Gastroesophageal sphincter (tissue), 4 donors: ENCODE measurements at regions not wholly inside any gene's neighbourhood (a gene's known extent, or its start where the extent isn't known, plus 50 kb on each side); places are given as distances from the start of the nearest gene placed in this dataset.

ENCODE experiments used
- ATAC-seq: fragments of 150-250 bp; one replicate; pipeline ENCODE4 v1.9.1; 2016; ENCODE audit warnings: mild to moderate bottlenecking, moderate library complexity
- H3K27ac ChIP-seq, 4 donors: fragments of 200-600 bp; sonication (generic) in 3 of 4; 1 replicate in 3 of 4; 2 replicates in 1 of 4; pipeline ENCODE4 v1.5.1; 2016 to 2019
- H3K27me3 ChIP-seq: fragments of 200-600 bp; sonication (generic); one replicate; pipeline ENCODE4 v1.5.1; 2019
- H3K36me3 ChIP-seq, 2 donors: fragments of 200-600 bp; sonication (generic); one replicate each; pipeline ENCODE4 v1.5.1; 2019; ENCODE audit warnings: control low read depth in 1 of 2
- H3K4me1 ChIP-seq, 3 donors: fragments of 200-600 bp; sonication (generic); 1 replicate in 2 of 3; 2 replicates in 1 of 3; pipeline ENCODE4 v1.5.1; 2016 to 2019; ENCODE audit warnings: control low read depth in 2 of 3
- H3K4me3 ChIP-seq, 2 donors: fragments of 200-600 bp; sonication (generic); one replicate each; pipeline ENCODE4 v1.5.1; 2019; ENCODE audit warnings: mild to moderate bottlenecking in 1 of 2, moderate library complexity in 1 of 2
- H3K9me3 ChIP-seq, 3 donors: fragments of 200-600 bp; sonication (generic); one replicate each; pipeline ENCODE4 v1.5.1; 2017 to 2019; ENCODE audit warnings: control low read depth in 2 of 3
- EP300 ChIP-seq: sonication (generic); formaldehyde crosslinking; IDR thresholded peaks from one replicate; pipeline ENCODE4 v1.6.1; 2017; ENCODE audit warnings: antibody characterized with exemption, mild to moderate bottlenecking
- POLR2A ChIP-seq, 2 donors: fragments of 450-650 bp; IDR thresholded peaks; one replicate each; pipeline ENCODE4 v1.6.1; 2017; ENCODE audit warnings: antibody characterized with exemption in 2 of 2, mild to moderate bottlenecking in 2 of 2, moderate library complexity in 1 of 2
- POLR2AphosphoS5 ChIP-seq: sonication (generic); formaldehyde crosslinking; IDR thresholded peaks from one replicate; pipeline ENCODE4 v1.6.1; 2017; ENCODE audit warnings: antibody characterized with exemption
- WGBS, 2 donors: methylation state at CpG; one replicate each; pipeline ENCODE4 v1.1.5; 2018; ENCODE audit warnings: low coverage in 1 of 2; 5-methylcytosine and 5-hydroxymethylcytosine counted together
- TF ChIP-seq, protein P1 (sequence below), 4 experiments: fragments of 200-600 bp in 2 of 4; fragments of 450-650 bp in 2 of 4; sonication (generic) in 1 of 4; IDR thresholded peaks; one replicate each; pipeline ENCODE4 v1.5.1; 2017 to 2019; ENCODE audit warnings: antibody characterized with exemption in 4 of 4, mild to moderate bottlenecking in 2 of 4, moderate library complexity in 2 of 4

DNA sequence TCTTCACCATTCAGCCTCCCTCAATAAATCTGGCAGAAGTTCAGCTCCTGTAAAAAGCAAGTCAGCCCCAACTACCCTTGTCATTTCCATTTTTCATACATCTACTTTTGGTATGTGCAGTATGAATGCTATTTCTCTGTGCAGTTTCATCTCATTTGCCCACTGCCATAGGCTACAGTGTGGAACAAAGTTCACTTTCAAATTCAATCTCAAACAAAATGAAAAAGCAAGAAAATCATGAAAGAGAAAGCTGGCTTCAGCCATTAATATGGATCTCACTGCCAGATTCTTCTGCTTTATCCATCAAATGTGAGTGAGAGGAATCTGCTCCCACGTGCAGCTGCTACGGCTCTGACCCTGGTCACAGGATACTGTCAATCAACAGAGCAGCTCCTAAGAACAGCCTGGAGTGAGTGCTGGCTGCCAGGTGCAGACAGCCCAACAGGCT, 494.2 kb downstream of the ZNF608 start:
- 14 to 36% methylated on average over 2 of the region's 2 CpGs for WGBS, 2 donors

DNA sequence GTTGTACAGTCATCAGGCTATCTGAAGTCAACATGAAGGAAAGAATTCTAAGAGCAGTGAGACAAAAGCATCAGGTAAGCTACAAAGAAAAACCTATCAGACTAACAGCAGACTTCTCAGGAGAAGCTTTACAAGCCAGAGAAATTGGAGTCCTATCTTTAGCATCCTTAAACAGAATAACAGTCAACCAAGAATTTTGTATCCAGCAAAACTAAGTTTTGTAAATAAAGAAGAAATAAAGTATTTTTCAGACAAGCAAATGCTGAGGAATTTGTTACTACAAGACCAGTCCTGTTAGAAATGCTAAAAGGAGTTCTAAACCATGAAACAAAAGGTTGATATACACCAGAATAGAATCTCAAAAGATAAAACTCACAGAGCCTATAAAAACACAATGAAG, 501.2 kb downstream of the ZNF608 start:
- no peaks in the 10 kb centered on the region for H3K27me3 ChIP-seq
- H3K36me3 ChIP-seq: no peaks in the 10 kb centered on the region
- peaks cover 0 to 14% (median 0%) of the 10 kb centered on the region in 3 donors for H3K9me3 ChIP-seq
- no peaks in the 10 kb centered on the region for H3K4me1 ChIP-seq
- no peak for ATAC-seq
- no peak overlapping the region for H3K4me3 ChIP-seq
- TF ChIP-seq, protein P1, sequence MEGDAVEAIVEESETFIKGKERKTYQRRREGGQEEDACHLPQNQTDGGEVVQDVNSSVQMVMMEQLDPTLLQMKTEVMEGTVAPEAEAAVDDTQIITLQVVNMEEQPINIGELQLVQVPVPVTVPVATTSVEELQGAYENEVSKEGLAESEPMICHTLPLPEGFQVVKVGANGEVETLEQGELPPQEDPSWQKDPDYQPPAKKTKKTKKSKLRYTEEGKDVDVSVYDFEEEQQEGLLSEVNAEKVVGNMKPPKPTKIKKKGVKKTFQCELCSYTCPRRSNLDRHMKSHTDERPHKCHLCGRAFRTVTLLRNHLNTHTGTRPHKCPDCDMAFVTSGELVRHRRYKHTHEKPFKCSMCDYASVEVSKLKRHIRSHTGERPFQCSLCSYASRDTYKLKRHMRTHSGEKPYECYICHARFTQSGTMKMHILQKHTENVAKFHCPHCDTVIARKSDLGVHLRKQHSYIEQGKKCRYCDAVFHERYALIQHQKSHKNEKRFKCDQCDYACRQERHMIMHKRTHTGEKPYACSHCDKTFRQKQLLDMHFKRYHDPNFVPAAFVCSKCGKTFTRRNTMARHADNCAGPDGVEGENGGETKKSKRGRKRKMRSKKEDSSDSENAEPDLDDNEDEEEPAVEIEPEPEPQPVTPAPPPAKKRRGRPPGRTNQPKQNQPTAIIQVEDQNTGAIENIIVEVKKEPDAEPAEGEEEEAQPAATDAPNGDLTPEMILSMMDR (IDR thresholded peaks at IDR 0.05): no peak
- TF ChIP-seq EP300 (no peak), POLR2A (IDR thresholded peaks at IDR 0.05) (no peak), POLR2AphosphoS5 (no peak)
- H3K27ac ChIP-seq: no peak overlapping the region

More for the DNA sequence above, 494.2 kb downstream of the ZNF608 start:
- Histone ChIP-seq H3K4me1 (peaks cover 3 to 18% (median 3%) of the 10 kb centered on the region in 3 donors), H3K9me3 (peaks cover 0 to 5% (median 0%) of the 10 kb centered on the region in 3 donors), H3K27ac (no peak overlapping the region), H3K36me3 (no peaks in the 10 kb centered on the region), H3K27me3 (no peaks in the 10 kb centered on the region), H3K4me3 (no peak overlapping the region)
- TF ChIP-seq POLR2A (IDR thresholded peaks at IDR 0.05) (no peak), POLR2AphosphoS5 (no peak), EP300 (no peak)
- TF ChIP-seq, protein P1 (IDR thresholded peaks at IDR 0.05): no peak
- ATAC-seq: no peak

DNA sequence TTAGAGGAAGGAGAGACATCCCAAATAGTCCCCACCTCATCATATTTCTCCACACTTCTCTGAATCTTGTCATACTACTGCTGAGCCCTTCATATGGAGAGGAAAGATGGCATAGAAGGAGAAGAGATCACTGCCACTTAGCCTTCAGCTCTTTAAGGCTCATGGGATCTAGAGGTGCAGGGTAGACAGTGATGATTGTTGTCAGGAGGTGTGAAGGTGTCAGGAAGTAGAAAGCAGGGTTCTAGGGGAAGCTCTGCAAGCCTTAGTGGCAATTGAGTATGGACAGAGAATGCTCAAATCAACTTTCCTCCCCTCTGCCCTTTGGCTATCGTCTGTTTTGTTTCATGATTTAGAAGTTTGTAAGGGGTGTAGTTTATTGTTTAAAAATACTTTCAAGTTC, 505.7 kb downstream of the ZNF608 start:
- Histone ChIP-seq H3K9me3 (peaks cover 0 to 22% (median 0%) of the 10 kb centered on the region in 3 donors), H3K4me1 (no peaks in the 10 kb centered on the region), H3K4me3 (no peak overlapping the region), H3K27me3 (no peaks in the 10 kb centered on the region), H3K36me3 (no peaks in the 10 kb centered on the region), H3K27ac (no peak overlapping the region)
- no peak for TF ChIP-seq POLR2AphosphoS5
- no peak for TF ChIP-seq POLR2A (IDR thresholded peaks at IDR 0.05)
- TF ChIP-seq, protein P1 (IDR thresholded peaks at IDR 0.05): no peak
- no peak for TF ChIP-seq EP300
- WGBS, 2 donors: 100% methylated on average over 1 of the region's 1 CpG
- no peak for ATAC-seq

DNA sequence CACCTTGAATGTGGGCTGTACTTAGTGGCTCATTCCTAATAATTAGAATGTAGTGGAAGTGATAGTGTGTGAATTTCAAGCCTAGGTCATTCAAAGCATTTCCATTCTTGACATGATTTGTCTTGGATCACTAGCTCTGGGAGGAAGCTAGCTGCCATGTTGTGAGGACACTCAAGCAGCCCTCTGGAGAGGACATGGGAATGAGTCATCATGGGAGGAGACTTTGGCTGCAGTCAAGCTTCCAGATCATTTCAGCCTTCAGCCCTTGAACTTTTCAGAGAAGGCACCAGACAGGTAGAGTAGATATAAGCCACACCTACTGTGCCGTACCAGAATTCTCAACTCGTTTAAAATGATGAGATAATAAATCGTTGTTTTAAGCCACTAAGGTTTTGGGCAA, 506.9 kb downstream of the ZNF608 start:
- H3K36me3 ChIP-seq: no peaks in the 10 kb centered on the region
- WGBS, 2 donors: 86 to 100% methylated on average over 2 to 3 of the region's 3 CpGs
- TF ChIP-seq, protein P1 (IDR thresholded peaks at IDR 0.05): no peak
- TF ChIP-seq EP300 (no peak), POLR2A (IDR thresholded peaks at IDR 0.05) (no peak), POLR2AphosphoS5 (no peak)
- ATAC-seq: no peak
- H3K27me3 ChIP-seq: no peaks in the 10 kb centered on the region
- H3K9me3 ChIP-seq: peaks cover 0 to 11% (median 0%) of the 10 kb centered on the region in 3 donors
- no peak overlapping the region for H3K4me3 ChIP-seq
- no peaks in the 10 kb centered on the region for H3K4me1 ChIP-seq
- H3K27ac ChIP-seq: no peak overlapping the region

DNA sequence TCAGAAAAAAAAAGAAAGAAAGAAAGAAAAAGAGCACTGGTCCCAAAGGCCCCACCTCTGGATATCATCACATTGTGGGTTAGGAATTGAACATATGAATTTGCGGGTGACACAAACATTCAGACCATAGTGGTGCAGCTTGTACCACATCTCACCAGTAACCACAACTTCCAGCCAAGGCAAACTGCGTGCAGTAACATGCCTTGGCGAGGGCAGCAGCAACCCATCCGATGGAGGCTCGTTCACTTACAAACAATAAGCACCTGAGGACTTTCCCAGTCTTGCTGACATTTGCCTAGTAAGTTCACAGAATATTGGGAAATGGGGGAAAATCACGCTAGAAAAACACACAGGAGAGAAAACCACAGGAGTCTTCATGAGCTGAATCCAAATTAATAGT, 508.1 kb downstream of the ZNF608 start:
- Histone ChIP-seq H3K36me3 (no peaks in the 10 kb centered on the region), H3K9me3 (peaks cover 0 to 8% (median 0%) of the 10 kb centered on the region in 3 donors), H3K4me1 (no peaks in the 10 kb centered on the region), H3K27ac (no peak overlapping the region), H3K4me3 (no peak overlapping the region), H3K27me3 (no peaks in the 10 kb centered on the region)
- 51 to 91% methylated on average over 2 to 6 of the region's 6 CpGs for WGBS, 2 donors
- TF ChIP-seq POLR2AphosphoS5 (no peak), POLR2A (IDR thresholded peaks at IDR 0.05) (no peak), EP300 (no peak)
- TF ChIP-seq, protein P1 (IDR thresholded peaks at IDR 0.05): no peak
- no peak for ATAC-seq
